Esophagus muscularis mucosa (tissue), 4 donors: ENCODE measurements at regions not wholly inside any gene's neighbourhood (a gene's known extent, or its start where the extent isn't known, plus 50 kb on each side); places are given as distances from the start of the nearest gene placed in this dataset.

ENCODE experiments used
- DNase-seq: peaks from one replicate; pipeline ENCODE4 v3.0.0-alpha.2; 2017; ENCODE audit errors: extremely low spot score
- H3K27ac ChIP-seq, 4 donors: fragments of 200-600 bp; sonication (generic); replicated peaks in 1 of 4; 1 replicate in 3 of 4; 2 replicates in 1 of 4; pipeline ENCODE4 v1.5.1; 2016 to 2019; ENCODE audit warnings: mild to moderate bottlenecking in 1 of 4
- H3K27me3 ChIP-seq, 4 donors: fragments of 200-600 bp; sonication (generic); one replicate each; pipeline versions ENCODE4 v1.5.1 to v1.6.0; 2016 to 2019
- H3K36me3 ChIP-seq, 4 donors: fragments of 200-600 bp; sonication (generic); one replicate each; pipeline ENCODE4 v1.5.1; 2016 to 2019
- H3K4me1 ChIP-seq, 4 donors: fragments of 200-600 bp; sonication (generic); one replicate each; pipeline ENCODE4 v1.5.1; 2016 to 2019
- H3K4me3 ChIP-seq, 4 donors: fragments of 200-600 bp; sonication (generic); 1 replicate in 2 of 4; 2 replicates in 2 of 4; pipeline ENCODE4 v1.5.1; 2016 to 2019; ENCODE audit warnings: mild to moderate bottlenecking in 4 of 4, moderate library complexity in 1 of 4
- H3K9me3 ChIP-seq, 4 donors: fragments of 200-600 bp; sonication (generic); 1 replicate in 3 of 4; 2 replicates in 1 of 4; pipeline ENCODE4 v1.5.1; 2016 to 2019
- CTCF ChIP-seq, 3 experiments: fragments of 200-600 bp in 2 of 3; fragments of 450-650 bp in 1 of 3; sonication (generic) in 2 of 3; IDR thresholded peaks; one replicate each; pipeline ENCODE4 v1.5.1; 2017 to 2019; ENCODE audit warnings: antibody characterized with exemption in 3 of 3, mild to moderate bottlenecking in 2 of 3, moderate library complexity in 1 of 3
- EP300 ChIP-seq: sonication (generic); formaldehyde crosslinking; IDR thresholded peaks from one replicate; pipeline ENCODE4 v1.6.1; 2017; ENCODE audit warnings: antibody characterized with exemption
- POLR2A ChIP-seq: fragments of 450-650 bp; IDR thresholded peaks from one replicate; pipeline ENCODE4 v1.6.1; 2017; ENCODE audit warnings: antibody characterized with exemption, moderate library complexity, mild to moderate bottlenecking, low read depth
- POLR2AphosphoS5 ChIP-seq, 2 donors: sonication (generic); formaldehyde crosslinking; IDR thresholded peaks; one replicate each; pipeline ENCODE4 v1.6.1; 2017; ENCODE audit warnings: antibody characterized with exemption in 2 of 2
- WGBS: methylation state at CpG from one replicate; pipeline ENCODE4 v1.1.5; 2018; 5-methylcytosine and 5-hydroxymethylcytosine counted together
- intact Hi-C: fragments of 100-400 bp; cut with DNase I; formaldehyde crosslinking; loops from one replicate; pipeline ENCODE4 v1.15.1; 2023

- no peak for TF ChIP-seq CTCF (IDR thresholded peaks at IDR 0.05)
- TF ChIP-seq POLR2A: no peak
- no peak for TF ChIP-seq POLR2AphosphoS5 (IDR thresholded peaks at IDR 0.05)
- no peak for TF ChIP-seq EP300
- Histone ChIP-seq H3K4me3 (no peak overlapping the region), H3K9me3 (no peaks in the 10 kb centered on the region), H3K27me3 (no peaks in the 10 kb centered on the region), H3K36me3 (no peaks in the 10 kb centered on the region), H3K4me1 (peaks cover 7 to 10% (median 9%) of the 10 kb centered on the region in 4 donors), H3K27ac (no peak overlapping the region)
- DNase-seq: no peak
- intact Hi-C loops: no loop called here
- 68% methylated on average over 1 of the region's 1 CpG for WGBS
Measured at GRCh38 chr5:93674866-93675459, 66.4 kb downstream of the POU5F2 start.

GRCh38 chr5:93674138-93674537 is 67.3 kb downstream of the POU5F2 start:
- intact Hi-C loops: no loop called here
- TF ChIP-seq POLR2AphosphoS5 (IDR thresholded peaks at IDR 0.05) (no peak), EP300 (no peak), CTCF (IDR thresholded peaks at IDR 0.05) (no peak), POLR2A (no peak)
- no peak for DNase-seq
- H3K36me3 ChIP-seq: no peaks in the 10 kb centered on the region
- no peak overlapping the region for H3K4me3 ChIP-seq
- peaks cover 7 to 10% (median 9%) of the 10 kb centered on the region in 4 donors for H3K4me1 ChIP-seq
- H3K27ac ChIP-seq: no peak overlapping the region
- 83% methylated on average over 5 of the region's 5 CpGs for WGBS
- no peaks in the 10 kb centered on the region for H3K9me3 ChIP-seq
- no peaks in the 10 kb centered on the region for H3K27me3 ChIP-seq

GRCh38 chr5:93673316-93673954 is 68.0 kb downstream of the POU5F2 start:
- intact Hi-C loops: no loop called here
- Histone ChIP-seq H3K4me3 (no peak overlapping the region), H3K36me3 (no peaks in the 10 kb centered on the region), H3K27ac (no peak overlapping the region), H3K27me3 (no peaks in the 10 kb centered on the region), H3K4me1 (peaks cover 7 to 10% (median 9%) of the 10 kb centered on the region in 4 donors), H3K9me3 (no peaks in the 10 kb centered on the region)
- TF ChIP-seq CTCF (IDR thresholded peaks at IDR 0.05): no peak
- no peak for TF ChIP-seq EP300
- TF ChIP-seq POLR2A: no peak
- TF ChIP-seq POLR2AphosphoS5 (IDR thresholded peaks at IDR 0.05): no peak
- 72% methylated on average over 4 of the region's 4 CpGs for WGBS
- no peak for DNase-seq

- no peak overlapping the region for H3K4me3 ChIP-seq
- no peaks in the 10 kb centered on the region for H3K4me1 ChIP-seq
- WGBS: 73% methylated on average over 7 of the region's 7 CpGs
- H3K27ac ChIP-seq: no peak overlapping the region
- no peaks in the 10 kb centered on the region for H3K27me3 ChIP-seq
- no peaks in the 10 kb centered on the region for H3K36me3 ChIP-seq
- DNase-seq: no peak
- H3K9me3 ChIP-seq: no peaks in the 10 kb centered on the region
- intact Hi-C loops: no loop called here
- no peak for TF ChIP-seq EP300
- TF ChIP-seq POLR2AphosphoS5 (IDR thresholded peaks at IDR 0.05): no peak
- TF ChIP-seq POLR2A: no peak
- TF ChIP-seq CTCF (IDR thresholded peaks at IDR 0.05): no peak
Measured at GRCh38 chr5:93665648-93666047, 75.8 kb downstream of the POU5F2 start.

- Histone ChIP-seq H3K27ac (no peak overlapping the region), H3K4me1 (no peaks in the 10 kb centered on the region), H3K27me3 (no peaks in the 10 kb centered on the region), H3K36me3 (no peaks in the 10 kb centered on the region), H3K9me3 (no peaks in the 10 kb centered on the region), H3K4me3 (no peak overlapping the region)
- intact Hi-C loops: no loop called here
- whole genome bisulfite sequencing: 77% methylated on average over 1 of the region's 1 CpG
- no peak for TF ChIP-seq POLR2A
- TF ChIP-seq CTCF (IDR thresholded peaks at IDR 0.05): no peak
- no peak for TF ChIP-seq POLR2AphosphoS5 (IDR thresholded peaks at IDR 0.05)
- TF ChIP-seq EP300: no peak
- DNase-seq: no peak
Measured at GRCh38 chr5:93660677-93661076, 77.7 kb downstream of the NR2F1 start.
